SK-N-SH (cell line): ENCODE measurements at regions not wholly inside any gene's neighbourhood (a gene's known extent, or its start where the extent isn't known, plus 50 kb on each side); places are given as distances from the start of the nearest gene placed in this dataset.

Experiments
- CTCF ChIA-PET: fragments of 300-600, 350-600 bp; formaldehyde crosslinking; extraction: SDS; loops from one replicate; lab custom pipeline; 2021; lab: Yijun Ruan, JAX
- POLR2A ChIA-PET: fragments of 350-600 bp; sonication (Branson Sonifier 250); formaldehyde crosslinking; extraction: SDS; loops from one replicate; lab custom pipeline; 2020; ENCODE audit warnings: antibody characterized with exemption, inconsistent platforms; lab: Yijun Ruan, JAX
- DNase-seq: peaks from one replicate; pipeline ENCODE4 v3.0.0; 2012
- H2AFZ ChIP-seq: fragments of 200-600 bp; sonication (generic); 2 replicates; pipeline ENCODE4 v1.8.1; 2016; ENCODE audit warnings: antibody characterized with exemption, mild to moderate bottlenecking, low read depth
- H3F3A ChIP-seq: fragments of 200-600 bp; sonication (generic); replicated peaks from 2 replicates; pipeline ENCODE3; 2016; ENCODE audit warnings: antibody characterized with exemption, mild to moderate bottlenecking; ENCODE audit not compliant: insufficient read depth
- H3K27ac ChIP-seq, 2 experiments: fragments of 200-500 bp in 1 of 2; fragments of 200-600 bp in 1 of 2; sonication (Bioruptor generic) in 1 of 2; sonication (generic), shearing (Covaris generic) in 1 of 2; 2 replicates each; pipeline versions ENCODE4 v1.5.1 to v1.6.1; 2014 to 2016; ENCODE audit warnings: low read depth in 2 of 2, inconsistent platforms in 1 of 2, low read length in 1 of 2, mild to moderate bottlenecking in 1 of 2, mixed read lengths in 1 of 2
- H3K27me3 ChIP-seq: fragments of 200-600 bp; sonication (generic), shearing (Covaris generic); 2 replicates; pipeline ENCODE4 v1.6.1; 2016; ENCODE audit warnings: mixed run types; ENCODE audit not compliant: insufficient read depth
- H3K36me3 ChIP-seq, 2 experiments: fragments of 200-500 bp in 1 of 2; fragments of 200-600 bp in 1 of 2; sonication (Bioruptor generic) in 1 of 2; sonication (generic) in 1 of 2; replicated peaks in 1 of 2; 2 replicates each; pipeline versions ENCODE3 to v1.5.1; 2014 to 2016; ENCODE audit warnings: low read length in 1 of 2, mild to moderate bottlenecking in 1 of 2; ENCODE audit not compliant: insufficient read depth in 2 of 2, control insufficient read depth in 1 of 2
- H3K4me1 ChIP-seq, 2 experiments: fragments of 200-500 bp in 1 of 2; fragments of 200-600 bp in 1 of 2; sonication (Bioruptor generic) in 1 of 2; sonication (generic), shearing (Covaris generic) in 1 of 2; 2 replicates each; pipeline versions ENCODE4 v1.5.1 to v1.6.1; 2014 to 2016; ENCODE audit warnings: low read depth in 1 of 2, low read length in 1 of 2, mixed run types in 1 of 2; ENCODE audit not compliant: insufficient read depth in 2 of 2, control insufficient read depth in 1 of 2
- H3K4me2 ChIP-seq: fragments of 200-600 bp; sonication (generic), shearing (Covaris generic); 2 replicates; pipeline ENCODE4 v1.6.1; 2017; ENCODE audit warnings: mixed run types
- H3K4me3 ChIP-seq, 2 experiments: fragments of 200-500 bp in 1 of 2; fragments of 200-600 bp in 1 of 2; sonication (Bioruptor generic) in 1 of 2; sonication (generic), shearing (Covaris generic) in 1 of 2; 2 replicates each; pipeline versions ENCODE4 v1.5.1 to v1.8.1; 2014 to 2016; ENCODE audit warnings: low read depth in 2 of 2, inconsistent platforms in 1 of 2, low read length in 1 of 2, mild to moderate bottlenecking in 1 of 2, mixed read lengths in 1 of 2, moderate library complexity in 1 of 2
- H3K79me2 ChIP-seq: fragments of 200-600 bp; sonication (generic); 2 replicates; pipeline ENCODE4 v1.8.1; 2017; ENCODE audit warnings: mild to moderate bottlenecking; ENCODE audit not compliant: insufficient read depth
- H3K9ac ChIP-seq: fragments of 200-600 bp; sonication (generic); 2 replicates; pipeline ENCODE4 v1.6.1; 2017; ENCODE audit warnings: mixed run types
- H3K9me2 ChIP-seq: fragments of 200-600 bp; sonication (generic); 2 replicates; pipeline ENCODE4 v1.6.1; 2017; ENCODE audit warnings: mixed run types
- H3K9me3 ChIP-seq: fragments of 200-600 bp; sonication (generic); 2 replicates; pipeline ENCODE4 v1.6.1; 2017; ENCODE audit warnings: mixed run types, mild to moderate bottlenecking, moderate library complexity
- H4K20me1 ChIP-seq: fragments of 200-600 bp; sonication (generic); 2 replicates; pipeline ENCODE4 v1.6.1; 2017; ENCODE audit warnings: mild to moderate bottlenecking, mixed run types; ENCODE audit not compliant: insufficient read depth
- EZH2phosphoT487 ChIP-seq: fragments of 200-600 bp; sonication (generic); IDR thresholded peaks from 2 replicates; pipeline ENCODE4 v1.6.1; 2017; ENCODE audit warnings: low read depth, mixed run types, mild to moderate bottlenecking, antibody characterized with exemption, moderate library complexity, borderline replicate concordance
- FOSL2 ChIP-seq: IDR thresholded peaks from 2 replicates; pipeline ENCODE4 v1.4.0; 2012; ENCODE audit warnings: low read depth, mild to moderate bottlenecking, moderate library complexity, borderline replicate concordance
- GABPA ChIP-seq: IDR thresholded peaks from 2 replicates; pipeline ENCODE4 v1.4.0; 2012; ENCODE audit warnings: low read depth, mild to moderate bottlenecking
- GATA2 ChIP-seq: sonication (generic); formaldehyde crosslinking; IDR thresholded peaks from 2 replicates; pipeline ENCODE4 v1.5.0; 2020; ENCODE audit warnings: mild to moderate bottlenecking, missing genetic modification reagents
- JUND ChIP-seq: IDR thresholded peaks from 2 replicates; pipeline ENCODE4 v1.4.0; 2012
- MXI1 ChIP-seq: IDR thresholded peaks from 2 replicates; pipeline ENCODE4 v1.6.1; 2012; ENCODE audit warnings: mild to moderate bottlenecking, low read depth, low read length, improper control_type of control experiment
- NRF1 ChIP-seq: IDR thresholded peaks from 2 replicates; pipeline ENCODE4 v1.6.1; 2012; ENCODE audit warnings: low read depth, mild to moderate bottlenecking, low read length
- RAD21 ChIP-seq: IDR thresholded peaks from 2 replicates; pipeline ENCODE4 v1.6.1; 2012; ENCODE audit warnings: mild to moderate bottlenecking, low read length
- RCOR1 ChIP-seq: fragments of 150-350 bp; IDR thresholded peaks from 2 replicates; pipeline ENCODE4 v1.6.1; 2017; ENCODE audit warnings: antibody characterized with exemption, low read length
- RFX5 ChIP-seq: IDR thresholded peaks from 2 replicates; pipeline ENCODE4 v1.6.1; 2012; ENCODE audit warnings: mild to moderate bottlenecking, improper control_type of control experiment, low read length
- RXRA ChIP-seq: IDR thresholded peaks from 2 replicates; pipeline ENCODE4 v1.4.0; 2012; ENCODE audit warnings: low read depth, mild to moderate bottlenecking, borderline replicate concordance
- SIN3A ChIP-seq: IDR thresholded peaks from 2 replicates; pipeline ENCODE4 v1.6.1; 2012; ENCODE audit warnings: low read depth, mild to moderate bottlenecking, low read length, moderate library complexity, borderline replicate concordance
- SMC3 ChIP-seq: IDR thresholded peaks from 2 replicates; pipeline ENCODE4 v1.6.1; 2012; ENCODE audit warnings: low read depth, low read length, improper control_type of control experiment
- TCF12 ChIP-seq: IDR thresholded peaks from 2 replicates; pipeline ENCODE4 v1.4.0; 2012
- TEAD4 ChIP-seq: IDR thresholded peaks from 2 replicates; pipeline ENCODE4 v1.4.0; 2012; ENCODE audit warnings: mild to moderate bottlenecking, borderline replicate concordance; ENCODE audit not compliant: insufficient read depth
- WGBS: methylation state at CpG from one replicate; pipeline ENCODE4 v1.1.6; 2017; ENCODE audit warnings: low lambda C conversion rate; 5-methylcytosine and 5-hydroxymethylcytosine counted together
- TF ChIP-seq, protein P1 (sequence below): fragments of 150-350 bp; IDR thresholded peaks from 2 replicates; pipeline ENCODE4 v1.6.1; 2016; ENCODE audit warnings: mild to moderate bottlenecking, low read depth, low read length
- TF ChIP-seq, protein P2 (sequence below): IDR thresholded peaks from 2 replicates; pipeline ENCODE4 v1.4.0; 2012; ENCODE audit warnings: low read depth
- TF ChIP-seq, protein P3 (sequence below): IDR thresholded peaks from 2 replicates; pipeline ENCODE4; 2012

DNA sequence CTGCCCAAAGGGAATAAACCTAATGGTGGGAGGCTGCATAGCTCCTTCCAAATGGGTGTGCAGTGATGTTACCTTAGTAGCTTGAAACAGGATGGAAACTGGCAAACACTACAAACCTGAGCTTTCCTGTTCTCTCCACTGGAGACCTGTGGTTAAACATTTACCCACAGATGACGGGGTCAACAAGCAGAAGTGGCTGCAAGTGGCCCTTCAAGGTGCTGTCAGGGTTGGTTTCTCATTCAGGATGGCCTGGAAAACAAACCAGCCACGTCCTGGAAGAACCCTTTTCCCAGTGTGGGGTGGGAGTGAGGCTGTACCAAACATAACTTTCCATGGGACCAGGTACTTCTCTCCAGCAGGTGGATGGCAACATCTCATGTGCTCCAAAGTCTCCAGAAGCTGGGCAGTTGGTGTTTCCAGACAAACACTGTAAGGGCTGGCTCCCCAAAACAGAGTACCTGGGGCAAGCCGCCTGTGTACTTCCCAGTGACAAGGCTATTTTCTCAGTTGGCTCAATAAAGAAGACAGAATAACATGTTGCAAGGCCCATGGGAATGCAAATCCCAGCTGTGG, 67.5 kb downstream of the DNAJB9 start:
- TF ChIP-seq RCOR1 = no peak
- no peak for TF ChIP-seq EZH2phosphoT487
- no peak for TF ChIP-seq JUND
- no peak for TF ChIP-seq RAD21
- TF ChIP-seq TEAD4 = no peak
- no peak for TF ChIP-seq RFX5
- TF ChIP-seq, protein P1, sequence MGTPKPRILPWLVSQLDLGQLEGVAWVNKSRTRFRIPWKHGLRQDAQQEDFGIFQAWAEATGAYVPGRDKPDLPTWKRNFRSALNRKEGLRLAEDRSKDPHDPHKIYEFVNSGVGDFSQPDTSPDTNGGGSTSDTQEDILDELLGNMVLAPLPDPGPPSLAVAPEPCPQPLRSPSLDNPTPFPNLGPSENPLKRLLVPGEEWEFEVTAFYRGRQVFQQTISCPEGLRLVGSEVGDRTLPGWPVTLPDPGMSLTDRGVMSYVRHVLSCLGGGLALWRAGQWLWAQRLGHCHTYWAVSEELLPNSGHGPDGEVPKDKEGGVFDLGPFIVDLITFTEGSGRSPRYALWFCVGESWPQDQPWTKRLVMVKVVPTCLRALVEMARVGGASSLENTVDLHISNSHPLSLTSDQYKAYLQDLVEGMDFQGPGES = no peak
- TF ChIP-seq SIN3A = no peak
- TF ChIP-seq, protein P2, sequence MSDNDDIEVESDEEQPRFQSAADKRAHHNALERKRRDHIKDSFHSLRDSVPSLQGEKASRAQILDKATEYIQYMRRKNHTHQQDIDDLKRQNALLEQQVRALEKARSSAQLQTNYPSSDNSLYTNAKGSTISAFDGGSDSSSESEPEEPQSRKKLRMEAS = no peak
- no peak for TF ChIP-seq NRF1
- TF ChIP-seq GABPA = no peak
- TF ChIP-seq MXI1 = no peak
- TF ChIP-seq SMC3 = no peak
- TF ChIP-seq GATA2 (CRISPR knock-in tag) = no peak
- no peak for TF ChIP-seq TCF12
- Histone ChIP-seq H3F3A (no peaks in the 10 kb centered on the region), H3K79me2 (no peaks in the 10 kb centered on the region), H3K9me3 (no peaks in the 10 kb centered on the region), H3K36me3 (no peaks in the 10 kb centered on the region), H3K27me3 (no peaks in the 10 kb centered on the region), H4K20me1 (no peaks in the 10 kb centered on the region), H3K4me2 (no peak overlapping the region), H3K9ac (no peak overlapping the region), H3K27ac (no peak overlapping the region), H3K4me1 (no peaks in the 10 kb centered on the region), H3K9me2 (no peaks in the 10 kb centered on the region), H3K4me3 (no peak overlapping the region), H2AFZ (no peak overlapping the region)
- 22% methylated on average over 3 of the region's 3 CpGs for WGBS
- no peak for DNase-seq
- CTCF ChIA-PET = interaction anchor here (1.1 to 1.7 kb wide), 3 partner anchors 10 to 23 kb away, joined by 3 to 7 read pairs (median 5); no protein-coding TSS in a partner anchor
- POLR2A ChIA-PET = no interaction called here

DNA sequence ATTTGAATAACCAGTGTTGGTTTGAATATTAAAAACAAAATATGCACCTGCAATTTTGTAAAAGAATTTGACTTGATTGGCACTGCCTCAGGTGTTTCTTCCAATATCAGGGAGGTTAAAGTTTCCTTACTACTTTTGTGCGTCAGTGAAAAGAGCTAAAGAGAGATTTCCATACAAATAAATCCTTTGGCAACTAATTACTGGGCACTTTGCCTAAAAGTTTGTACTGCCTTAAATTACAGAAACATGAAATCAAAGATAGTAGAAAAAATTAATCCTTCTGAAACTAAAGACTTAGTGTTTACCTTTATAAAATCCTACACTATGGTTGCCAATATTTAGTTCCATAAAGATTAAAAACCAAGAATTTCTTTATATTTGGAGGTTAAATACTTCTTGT, 72.5 kb downstream of the DNAJB9 start:
- no peaks in the 10 kb centered on the region for H3K36me3 ChIP-seq
- no peaks in the 10 kb centered on the region for H3K79me2 ChIP-seq
- H3K4me2 ChIP-seq = no peak overlapping the region
- H2AFZ ChIP-seq = no peak overlapping the region
- H3K9me2 ChIP-seq = no peaks in the 10 kb centered on the region
- no peaks in the 10 kb centered on the region for H4K20me1 ChIP-seq
- ChIA-PET CTCF (interaction anchor here (1.1 kb wide), 1 partner anchor 28 kb away, joined by 3 read pairs; no protein-coding TSS in a partner anchor), POLR2A (no interaction called here)
- no peaks in the 10 kb centered on the region for H3F3A ChIP-seq
- H3K27ac ChIP-seq = no peak overlapping the region
- TF ChIP-seq, protein P3, sequence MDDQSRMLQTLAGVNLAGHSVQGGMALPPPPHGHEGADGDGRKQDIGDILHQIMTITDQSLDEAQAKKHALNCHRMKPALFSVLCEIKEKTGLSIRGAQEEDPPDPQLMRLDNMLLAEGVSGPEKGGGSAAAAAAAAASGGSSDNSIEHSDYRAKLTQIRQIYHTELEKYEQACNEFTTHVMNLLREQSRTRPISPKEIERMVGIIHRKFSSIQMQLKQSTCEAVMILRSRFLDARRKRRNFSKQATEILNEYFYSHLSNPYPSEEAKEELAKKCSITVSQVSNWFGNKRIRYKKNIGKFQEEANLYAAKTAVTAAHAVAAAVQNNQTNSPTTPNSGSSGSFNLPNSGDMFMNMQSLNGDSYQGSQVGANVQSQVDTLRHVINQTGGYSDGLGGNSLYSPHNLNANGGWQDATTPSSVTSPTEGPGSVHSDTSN = no peak
- TF ChIP-seq FOSL2 (no peak), JUND (no peak), RCOR1 (no peak), RXRA (no peak)
- TF ChIP-seq, protein P1 = no peak
- H3K4me1 ChIP-seq = no peaks in the 10 kb centered on the region
- H3K4me3 ChIP-seq = no peak overlapping the region
- no peak overlapping the region for H3K9ac ChIP-seq
- no peaks in the 10 kb centered on the region for H3K27me3 ChIP-seq
- WGBS = 90% methylated on average over 1 of the region's 1 CpG
- DNase-seq = no peak
- no peaks in the 10 kb centered on the region for H3K9me3 ChIP-seq
